ENCODE measurements at regions not wholly inside any gene's neighbourhood (a gene's known extent, or its start where the extent isn't known, plus 50 kb on each side); places are given as distances from the start of the nearest gene placed in this dataset.
"Not testable (repeated sequence)": the region's sequence is repeated elsewhere in the genome, so short reads cannot be mapped to it uniquely, and the experiment has no call there.

DNA sequence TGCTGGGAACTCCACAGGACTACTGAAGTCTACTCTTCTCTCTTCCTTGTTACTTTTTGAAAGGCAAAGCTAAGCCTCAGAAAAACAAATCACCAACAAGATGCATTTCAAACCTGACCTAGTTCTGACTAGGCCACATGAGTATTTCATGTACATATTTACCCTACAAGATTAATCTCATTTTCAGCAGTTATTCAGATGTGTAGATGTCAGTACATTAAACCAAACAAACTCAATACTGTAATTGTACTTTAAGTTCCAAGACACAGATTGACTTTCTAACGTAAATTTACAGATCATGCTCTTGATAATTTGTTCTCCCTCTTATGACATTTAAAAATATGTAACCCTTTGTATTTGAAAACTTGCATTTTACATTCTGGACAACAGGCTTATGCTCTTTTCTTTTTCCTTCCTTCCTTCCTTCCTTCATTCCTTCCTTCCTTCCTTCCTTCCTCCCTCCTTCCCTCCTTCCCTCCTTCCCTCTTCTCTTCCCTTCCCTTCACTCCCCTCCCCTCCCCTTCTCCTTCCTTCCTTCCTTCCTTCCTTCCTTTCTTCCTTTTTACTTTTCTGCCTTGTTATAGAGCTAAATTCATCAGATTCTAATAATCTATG, 1653.4 kb downstream of the EFNA5 start:
- DNase-seq, result no peak

DNA sequence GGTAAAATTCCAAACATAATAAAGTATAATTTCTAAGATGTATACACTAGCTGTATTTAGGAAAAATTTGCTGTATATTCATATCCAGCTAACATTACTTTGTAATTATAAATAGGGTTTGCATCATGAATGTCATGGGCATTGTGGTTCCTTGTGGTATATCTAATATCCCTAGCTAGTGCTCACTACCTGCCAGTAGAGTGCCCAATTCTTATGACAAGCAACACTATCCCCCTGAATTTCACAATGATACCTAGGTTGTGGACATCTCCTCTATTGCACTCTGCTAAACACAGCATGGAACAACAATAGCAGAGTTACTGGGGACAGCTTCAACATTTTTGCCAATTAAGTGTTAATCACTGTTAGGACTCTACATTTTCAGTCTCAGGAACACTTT, 1656.5 kb downstream of the EFNA5 start:
- peak in 1 of 3 donors; percentile 3 for DNase-seq

DNA sequence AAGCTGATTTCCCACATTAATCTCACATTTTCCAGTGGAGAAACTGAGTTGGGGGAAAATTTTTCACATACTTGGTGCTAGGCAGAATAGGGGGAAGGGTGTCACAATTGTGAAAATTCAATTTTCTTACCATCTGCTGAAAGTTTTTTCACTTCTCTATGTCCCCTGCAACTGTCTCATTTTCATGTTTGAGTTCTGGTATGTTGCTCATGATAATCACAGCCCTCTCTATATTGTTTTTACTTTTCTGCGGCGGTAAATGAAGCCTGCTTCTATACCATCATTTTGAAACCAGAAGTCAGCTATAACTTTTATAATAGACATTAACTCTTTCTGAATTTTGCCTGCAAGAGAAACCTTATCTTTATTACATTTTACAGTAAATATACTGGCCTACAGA, 1664.5 kb downstream of the EFNA5 start:
- no peak for DNase-seq

DNA sequence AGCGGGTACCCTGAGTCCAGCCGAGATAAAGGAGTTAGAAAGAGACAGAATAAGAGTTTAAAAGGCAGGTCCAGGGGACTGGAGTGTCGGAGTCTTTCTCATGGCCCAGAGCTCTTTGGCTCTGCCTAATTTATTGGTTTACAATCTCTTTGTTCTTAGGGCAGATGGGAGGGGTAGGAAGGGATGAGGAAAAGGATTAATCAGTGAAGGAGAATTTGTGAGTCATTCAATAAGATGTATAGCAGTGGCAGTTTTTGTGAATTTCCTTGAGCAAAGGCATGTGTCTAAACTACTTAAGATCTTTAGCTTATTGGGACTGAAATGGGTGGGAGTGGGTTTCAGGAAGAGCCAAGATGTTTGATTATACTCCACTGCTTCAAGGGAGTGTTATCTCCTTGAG, 1671.7 kb downstream of the EFNA5 start:
- DNase-seq, result not testable (repeated sequence)

DNA sequence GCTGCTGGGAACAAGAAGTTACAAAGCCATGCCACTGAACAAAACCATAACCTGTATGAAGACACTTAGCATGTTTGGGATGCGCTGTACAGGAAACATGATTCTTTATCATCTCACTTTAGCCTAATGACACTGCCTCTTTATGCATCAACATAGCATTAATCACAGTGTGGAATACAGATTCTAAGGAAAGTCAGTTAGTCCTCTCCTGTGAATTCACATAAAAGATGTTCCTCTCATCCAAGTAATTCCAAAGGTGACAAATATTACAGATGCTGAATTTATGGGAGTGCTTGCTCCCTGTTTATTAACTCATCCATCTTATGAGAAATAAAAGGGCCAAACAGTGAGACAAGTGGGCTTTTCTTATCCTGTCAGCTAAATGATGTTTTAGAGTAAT, 1677.7 kb downstream of the EFNA5 start:
- DNase-seq, result no peak

DNA sequence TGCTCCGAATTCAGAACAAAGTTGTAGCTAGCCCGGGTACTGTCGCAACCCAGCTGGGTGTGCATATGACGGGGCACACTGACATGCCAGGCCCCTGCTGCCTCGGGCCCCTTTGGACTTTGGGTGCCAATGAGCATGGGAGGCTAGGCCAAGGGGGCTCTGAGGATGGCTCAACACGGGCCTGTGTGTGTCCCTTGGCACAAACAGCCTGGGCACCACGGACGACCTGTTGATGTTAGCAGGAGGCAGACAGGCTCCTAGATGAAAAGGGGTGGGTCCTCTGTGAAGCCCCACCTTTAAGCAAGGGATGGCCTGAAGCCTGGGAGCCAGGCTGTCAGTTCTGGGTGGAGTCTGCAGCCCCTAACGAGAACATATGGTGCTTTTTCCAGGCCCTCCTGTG, 1688.2 kb downstream of the EFNA5 start:
- DNase-seq, result no peak

DNA sequence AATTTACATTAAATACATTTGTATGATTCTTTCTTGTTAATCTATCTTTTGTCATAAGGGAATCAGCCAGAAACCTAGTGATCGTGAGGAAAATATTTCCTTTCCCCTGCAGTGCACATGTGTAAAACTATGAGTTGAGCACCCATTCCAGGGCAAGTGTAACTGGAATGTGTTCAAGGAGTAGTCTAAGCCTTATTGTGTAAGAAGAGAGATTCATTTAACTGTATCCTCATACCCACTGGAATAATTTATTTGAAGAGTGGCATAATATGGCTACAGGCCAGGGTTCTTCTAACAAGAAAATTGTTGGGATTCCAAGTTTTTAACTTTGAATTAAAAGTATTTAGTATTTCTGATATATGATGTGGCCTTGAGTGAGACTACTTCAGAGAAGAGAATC, 1692.7 kb downstream of the EFNA5 start:
- no peak for DNase-seq

DNA sequence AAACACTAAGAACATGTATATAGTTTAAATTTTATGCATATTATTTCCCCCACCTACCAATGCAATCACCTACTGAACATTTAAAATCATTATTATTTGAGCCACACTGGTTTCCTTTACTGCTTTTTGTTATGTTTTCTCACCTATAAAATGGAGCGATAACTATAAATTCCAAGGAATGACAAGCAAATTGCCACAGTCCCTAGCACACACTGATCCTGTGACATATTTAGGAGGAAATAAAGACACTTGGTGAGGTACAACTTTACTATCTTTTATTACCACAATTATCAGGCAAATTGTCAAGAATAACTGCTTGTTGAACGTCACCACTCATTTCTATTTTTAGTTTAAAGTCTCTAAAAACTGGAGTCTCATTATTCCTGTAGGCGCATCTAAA, 1693.6 kb downstream of the EFNA5 start:
- no peak for DNase-seq

DNA sequence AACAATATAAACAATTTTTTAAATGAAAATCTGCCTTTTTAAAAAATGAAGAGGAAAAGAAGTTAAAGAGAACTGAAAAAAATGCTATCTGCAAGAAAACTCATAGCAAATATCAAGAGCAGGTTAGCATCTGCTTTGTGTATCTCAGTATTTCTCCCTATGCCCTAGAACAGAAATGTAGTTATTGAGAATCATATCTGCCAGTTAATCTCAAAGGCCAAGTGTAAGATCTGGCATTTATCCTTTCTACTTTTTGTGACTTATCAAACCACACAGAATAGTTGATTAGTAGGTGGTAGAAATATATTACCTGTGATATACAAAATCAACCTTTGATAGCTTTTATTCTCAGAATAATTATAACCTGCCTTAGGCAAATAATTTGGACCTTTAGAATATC, 1699.8 kb downstream of the EFNA5 start:
- no peak for DNase-seq

DNA sequence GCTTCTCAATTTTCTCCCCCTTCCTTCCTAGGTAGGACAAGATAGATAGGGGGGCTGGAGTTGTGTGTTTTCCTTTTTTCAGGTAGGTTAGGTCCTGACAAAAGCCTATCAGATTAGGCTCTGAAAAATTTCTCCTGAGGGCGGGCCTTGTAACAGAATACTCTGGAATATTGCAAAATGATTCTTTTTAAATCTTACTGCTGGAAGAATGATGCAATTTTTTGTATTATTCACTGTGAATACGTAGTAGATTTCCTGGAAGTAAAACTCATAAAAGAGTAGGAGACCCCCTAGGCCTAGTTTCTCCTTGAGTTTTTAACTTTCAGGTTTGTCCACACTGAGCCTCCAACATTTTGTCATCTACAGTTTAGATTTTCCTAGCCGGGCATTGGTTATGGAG, 1701.8 kb downstream of the EFNA5 start:
- no peak for DNase-seq

DNA sequence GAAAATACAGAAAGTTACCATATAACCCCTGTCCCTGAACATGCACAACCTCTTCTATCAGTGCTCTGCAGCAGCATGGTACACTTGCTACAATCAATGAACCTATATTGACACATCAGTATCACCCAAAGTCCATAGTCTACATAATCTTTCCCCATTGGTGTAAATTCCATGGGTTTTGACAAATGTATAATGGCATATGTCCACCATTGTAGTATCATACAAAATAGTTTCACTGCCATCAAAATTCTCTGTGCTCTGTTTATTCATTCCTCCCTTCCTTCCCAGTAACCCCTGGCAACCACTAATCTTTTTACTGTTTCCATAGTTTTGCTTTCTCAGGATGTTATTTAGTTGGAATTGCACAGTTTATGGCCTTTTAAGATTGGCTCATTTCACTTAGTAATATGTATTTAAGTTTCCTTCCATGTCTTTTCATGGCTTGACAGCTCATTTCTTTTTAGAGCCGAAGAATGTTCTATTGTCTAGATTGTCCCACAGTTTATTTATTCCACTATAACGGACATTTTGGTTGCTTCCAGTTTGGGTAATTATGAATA, 1707.0 kb downstream of the EFNA5 start:
- no peak for DNase-seq

DNA sequence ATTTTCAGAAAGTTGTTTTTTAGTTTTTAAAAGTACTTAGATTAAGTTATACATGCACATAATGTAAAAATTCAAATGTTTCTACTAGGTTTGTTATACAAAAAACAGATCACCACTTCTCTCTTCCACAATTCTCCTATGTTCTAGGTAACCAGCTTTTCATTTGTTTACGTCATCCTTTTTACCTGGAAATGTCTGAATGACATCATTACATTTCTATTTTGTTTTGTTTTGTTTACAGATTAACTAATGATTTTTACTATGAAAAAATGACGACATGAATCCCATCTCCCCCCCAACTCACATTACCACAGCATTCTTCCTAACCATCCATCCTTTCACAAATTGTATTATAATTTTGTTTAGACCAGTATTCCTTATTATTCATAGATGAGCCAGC, 1709.2 kb downstream of the EFNA5 start:
- DNase-seq, result no peak

DNA sequence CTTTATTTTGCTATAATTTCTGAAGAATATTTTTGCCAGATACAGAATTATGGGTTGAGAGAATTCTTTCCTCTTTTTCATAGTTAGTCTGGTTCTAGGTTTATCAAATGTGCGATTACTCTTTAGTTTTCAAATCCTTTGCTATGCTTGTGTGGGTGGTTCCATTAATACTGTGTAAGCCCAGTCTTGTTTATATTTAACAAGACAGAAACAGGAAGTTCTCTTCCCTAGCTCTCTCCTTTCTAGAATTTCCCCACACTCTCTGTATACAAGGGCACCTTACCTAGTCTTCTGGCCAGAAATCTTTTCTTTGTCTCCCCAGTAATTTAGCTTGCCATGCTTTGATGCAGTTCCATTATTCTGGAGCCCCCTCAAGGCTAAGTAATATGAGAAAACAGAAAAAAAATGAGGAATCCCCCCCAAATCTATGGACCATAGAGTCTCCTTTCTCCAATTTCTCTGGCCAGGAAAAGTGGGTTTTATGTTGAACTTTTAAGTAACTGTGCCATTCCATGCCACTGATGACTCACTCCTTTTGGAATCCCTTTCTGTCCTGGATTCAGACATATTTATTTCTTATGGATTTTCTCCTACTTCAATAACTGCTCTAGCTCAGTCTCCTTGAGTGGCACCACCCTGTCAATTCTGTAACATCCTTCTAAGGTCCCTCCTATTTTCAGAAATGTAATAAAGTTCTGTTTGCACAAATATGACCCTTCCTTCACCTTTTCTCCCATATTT, 1714.1 kb downstream of the EFNA5 start:
- DNase-seq, result no peak

DNA sequence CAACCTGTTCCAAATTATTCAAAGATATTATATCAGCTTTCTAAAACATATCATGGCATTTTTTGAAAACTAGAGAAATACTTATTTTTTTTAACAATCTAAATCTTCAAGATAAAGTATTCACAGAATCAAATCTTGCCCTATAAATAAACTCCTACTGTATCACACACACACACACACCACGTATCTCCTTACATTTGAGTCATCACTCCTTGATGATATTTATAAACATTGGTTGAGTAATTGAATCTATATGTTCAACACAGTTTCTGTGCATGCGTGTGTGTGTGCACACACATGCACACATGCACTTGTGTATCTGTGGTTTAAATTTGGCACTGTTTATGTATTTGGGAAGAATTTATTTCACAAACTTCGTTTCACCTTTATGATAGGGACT, 1716.4 kb downstream of the EFNA5 start:
- no peak for DNase-seq

DNA sequence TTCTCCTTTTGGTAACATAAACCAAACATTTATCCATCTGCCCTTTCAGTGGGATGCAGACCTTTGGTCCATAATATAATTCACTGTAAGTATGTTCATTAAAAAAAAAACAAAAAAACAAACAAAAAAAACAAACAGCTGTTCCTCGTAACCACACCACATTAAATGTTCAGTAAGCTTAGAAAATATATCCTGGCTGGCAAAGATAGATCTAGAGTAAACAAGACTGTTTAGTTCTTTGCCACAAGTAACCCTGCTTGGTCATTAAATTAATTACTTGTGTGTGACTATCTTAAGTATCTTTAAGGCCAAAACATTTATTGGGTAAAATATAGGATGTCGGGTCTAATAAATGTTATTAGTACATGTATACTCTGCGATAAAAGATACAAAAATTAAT, 1717.1 kb downstream of the EFNA5 start:
- no peak for DNase-seq

DNA sequence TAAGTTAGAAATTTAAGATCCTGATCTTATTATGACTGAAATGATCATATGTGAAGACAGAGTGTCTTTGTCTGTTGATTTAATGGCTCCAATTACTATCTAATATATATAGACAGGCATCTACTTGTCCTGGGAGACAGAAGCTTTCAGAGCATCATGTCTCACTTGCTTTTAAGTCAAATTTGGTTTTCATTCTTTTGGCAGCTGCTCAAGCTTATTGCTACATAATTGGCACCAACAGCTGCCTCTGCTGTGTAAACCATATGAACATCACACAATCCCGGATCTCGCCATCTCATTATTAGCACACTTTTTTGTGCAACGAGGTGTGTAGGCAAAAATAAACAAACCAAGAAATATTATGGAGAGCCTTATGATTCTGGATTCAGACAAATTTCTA, 1717.9 kb downstream of the EFNA5 start:
- peak; percentile 27 to 61 (median 50) for DNase-seq

DNA sequence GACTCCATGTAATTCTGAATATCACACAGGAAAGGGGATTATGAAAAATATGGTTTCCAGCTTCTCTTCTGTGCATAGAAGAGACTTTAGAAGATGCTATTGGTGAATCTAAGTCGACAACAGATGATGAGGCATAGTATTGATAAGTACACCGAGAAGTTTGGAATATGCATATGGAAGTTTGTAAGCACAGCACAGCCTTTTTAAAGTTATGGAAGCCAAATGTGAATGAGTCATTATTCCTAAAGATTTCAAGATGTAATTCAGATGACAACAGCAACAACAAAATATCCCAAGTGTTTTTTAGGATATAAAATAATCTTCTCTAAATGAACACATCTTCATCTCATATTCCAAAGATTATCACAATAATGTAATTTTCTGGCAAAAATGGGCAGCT, 1723.3 kb downstream of the EFNA5 start:
- peak in 1 of 3 donors; percentile 22 for DNase-seq

DNA sequence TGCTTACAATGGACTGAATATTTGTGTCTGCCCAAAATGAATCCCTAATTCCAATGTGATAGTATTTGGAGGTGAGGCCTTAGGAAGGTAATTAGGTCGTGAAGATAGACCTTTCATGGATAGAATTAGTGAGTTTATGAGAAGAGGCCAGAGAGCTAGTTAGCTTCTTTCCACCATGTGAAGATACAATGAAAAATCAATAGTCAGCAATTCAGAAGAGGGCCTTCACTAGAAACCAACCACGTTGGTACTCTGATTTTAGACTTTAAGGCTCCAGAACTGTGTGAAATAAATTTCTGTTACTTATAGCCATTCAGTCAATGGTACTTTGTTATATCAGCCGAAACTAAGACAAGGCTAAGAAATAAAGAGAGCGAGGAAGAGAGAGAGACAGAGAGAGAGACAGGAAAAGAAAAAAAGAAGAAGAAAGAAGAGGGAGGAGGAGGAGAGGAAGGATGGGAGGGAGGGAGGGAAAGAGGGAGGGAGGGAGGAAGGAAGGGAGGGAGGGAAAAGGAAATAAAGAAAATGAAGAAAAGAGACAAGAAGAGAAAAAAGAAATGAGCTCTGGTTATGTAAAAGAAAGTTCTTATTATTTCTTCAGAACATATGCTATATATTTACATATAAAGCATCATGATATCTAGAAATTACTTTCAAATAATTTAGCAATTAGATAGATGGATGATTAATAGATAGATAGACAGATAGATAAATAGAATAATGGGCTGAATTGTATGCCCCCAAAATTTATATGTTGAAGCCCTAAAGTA, 1725.3 kb downstream of the EFNA5 start:
- no peak for DNase-seq

DNA sequence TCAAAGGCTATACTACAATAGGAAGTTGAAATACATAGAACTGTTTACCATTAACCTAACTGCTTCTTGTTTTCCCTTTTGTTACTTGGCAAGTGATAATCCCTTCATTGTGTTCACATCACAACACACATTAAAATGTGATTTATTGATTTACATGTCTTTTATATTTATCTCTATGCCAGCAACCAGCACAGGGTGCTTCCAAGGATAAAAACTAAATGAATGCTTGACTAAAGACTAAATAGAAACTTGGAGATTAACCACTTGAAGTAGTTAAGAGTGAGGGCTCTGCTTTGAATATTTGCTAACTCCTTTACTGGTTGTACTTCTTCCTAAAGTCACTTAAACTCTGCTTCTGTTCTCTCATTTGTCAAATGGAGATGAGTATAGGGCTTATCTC, 1730.6 kb downstream of the EFNA5 start:
- no peak for DNase-seq

DNA sequence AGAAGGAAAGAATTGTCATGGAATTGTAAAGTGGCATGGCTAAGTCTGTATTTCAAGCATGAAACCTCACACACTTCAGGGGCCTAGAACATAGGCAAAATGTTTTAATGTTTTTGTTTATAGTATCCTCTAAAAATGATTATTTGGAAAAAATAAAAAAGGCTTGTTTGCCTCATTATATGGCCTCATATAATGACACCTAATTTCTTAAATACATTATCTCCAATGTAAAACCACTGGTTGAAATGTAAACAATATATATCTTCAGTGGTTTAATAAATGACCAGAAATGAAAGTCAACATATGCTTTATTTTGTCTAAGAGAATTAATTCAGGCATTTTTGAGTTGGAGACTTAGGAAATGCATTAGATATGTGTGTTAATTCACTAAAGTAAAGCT, 1736.6 kb downstream of the EFNA5 start:
- DNase-seq, result no peak

DNA sequence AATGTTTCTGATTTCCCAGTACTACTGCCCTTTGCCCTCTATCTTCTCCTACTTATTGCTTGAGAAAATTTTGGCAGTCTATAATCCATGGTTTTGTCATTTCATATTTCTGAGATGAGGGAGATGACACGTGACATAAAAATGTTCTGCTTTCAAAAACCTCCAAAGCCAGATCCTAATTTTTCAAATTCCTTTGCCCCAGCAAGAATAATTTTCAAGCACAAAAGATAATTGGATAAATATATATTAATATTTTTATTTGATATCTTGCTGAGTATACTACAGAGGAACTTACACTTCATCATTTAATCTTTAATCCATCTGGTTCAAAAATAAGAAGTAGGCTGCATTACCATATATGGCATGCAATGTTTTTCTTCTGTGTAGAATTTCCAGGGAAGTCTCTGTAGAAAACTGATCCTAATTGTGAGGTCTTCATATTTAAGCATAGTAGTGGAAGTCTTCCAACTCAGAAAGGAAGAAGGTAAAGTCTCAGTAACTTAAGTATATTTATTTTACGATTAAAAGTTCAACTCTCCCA, 1738.8 kb downstream of the EFNA5 start:
- peak; percentile 29 to 56 (median 55) for DNase-seq

DNA sequence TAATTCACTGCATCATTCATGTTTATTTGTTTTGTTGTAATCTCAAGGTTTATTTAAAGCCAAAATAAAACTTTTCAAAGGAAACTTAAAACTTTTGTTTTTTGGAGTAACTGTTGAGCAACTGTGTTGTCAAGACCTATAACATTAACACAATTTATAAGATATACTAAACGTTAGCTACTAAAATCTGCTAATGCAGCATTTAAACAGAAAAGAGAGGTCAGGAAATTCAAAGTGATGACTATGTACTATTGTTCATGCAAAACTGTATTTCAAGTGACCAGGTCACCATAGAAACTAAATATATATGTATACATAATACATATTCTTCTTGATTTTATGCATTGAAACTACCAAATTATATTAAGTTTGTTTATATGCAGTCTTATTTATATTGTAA, 1740.9 kb downstream of the EFNA5 start:
- no peak for DNase-seq

DNA sequence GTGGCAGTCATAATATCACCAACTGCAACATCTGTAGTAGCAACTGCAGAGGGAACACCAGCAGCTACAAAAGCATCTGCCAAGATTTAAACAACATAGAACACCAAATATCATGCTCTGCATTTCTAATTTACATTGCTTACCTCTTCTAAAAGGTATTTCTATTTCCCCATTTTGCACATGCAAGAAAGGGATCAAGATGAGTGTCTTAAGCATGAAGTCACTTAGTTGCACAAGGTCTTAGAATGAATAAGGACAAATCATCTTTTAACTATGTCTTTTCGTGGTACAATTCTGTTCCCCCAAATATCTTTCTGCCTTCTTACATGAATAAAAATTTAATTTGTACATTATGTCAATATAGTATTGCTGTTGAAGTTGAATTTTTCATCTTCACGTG, 1746.4 kb downstream of the EFNA5 start:
- DNase-seq, result peak in 1 of 3 donors; percentile 47
